Mucosa of gallbladder (tissue), 1 donor: ENCODE measurements at regions not wholly inside any gene's neighbourhood (a gene's known extent, or its start where the extent isn't known, plus 50 kb on each side); places are given as distances from the start of the nearest gene placed in this dataset.

ENCODE experiments used
- DNase-seq: peaks from one replicate; pipeline ENCODE4 v3.0.0-alpha.2; 2020; ENCODE audit warnings: low spot score
- donor health status: DM: no; HTN: no; CAD: no.

DNA sequence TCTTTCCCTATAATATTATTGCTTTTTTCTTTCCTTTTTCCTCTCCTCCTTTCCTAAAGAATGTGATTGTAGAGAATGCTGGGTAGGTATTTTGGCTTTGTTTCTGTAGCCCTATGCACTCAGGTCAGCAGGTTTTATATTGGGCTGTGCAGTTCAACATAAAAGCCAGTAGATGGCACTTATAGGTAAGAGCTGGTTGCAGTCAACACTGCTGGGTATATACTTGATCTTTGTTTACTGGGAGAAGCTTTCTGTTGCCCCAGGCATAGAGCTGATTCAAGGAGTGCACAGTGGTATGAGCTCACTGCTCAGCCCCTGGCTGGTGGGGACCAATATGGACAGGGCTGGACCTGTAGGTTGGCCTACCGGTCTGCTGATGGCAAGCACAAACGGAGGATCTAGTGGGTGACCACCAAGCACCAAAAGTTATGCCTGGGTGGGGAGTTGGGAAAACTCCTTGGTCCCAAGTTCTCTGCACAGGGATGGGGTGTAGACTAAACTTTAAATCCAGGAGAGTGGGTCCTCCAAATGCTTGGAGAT, 378.9 kb downstream of the PMP22 start:
- DNase-seq = no peak

DNA sequence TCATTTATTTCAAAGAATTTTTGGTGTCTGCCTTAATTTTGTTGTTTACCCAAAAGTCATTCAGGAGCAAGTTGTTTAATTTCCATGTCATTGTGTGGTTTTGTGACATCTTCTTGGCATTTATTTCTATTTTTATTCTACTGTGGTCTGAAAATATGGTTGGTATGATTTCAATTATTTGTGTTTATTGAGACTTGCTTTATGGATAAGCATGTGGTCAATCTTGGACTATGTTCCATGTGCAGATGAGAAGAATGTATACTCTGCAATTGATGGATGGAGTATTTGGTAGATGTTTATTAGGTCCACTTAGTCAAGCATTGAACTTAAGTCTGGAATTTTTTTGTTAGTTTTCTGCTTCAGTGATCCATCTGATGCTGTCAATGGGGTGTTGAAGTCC, 383.0 kb downstream of the PMP22 start:
- no peak for DNase-seq

DNA sequence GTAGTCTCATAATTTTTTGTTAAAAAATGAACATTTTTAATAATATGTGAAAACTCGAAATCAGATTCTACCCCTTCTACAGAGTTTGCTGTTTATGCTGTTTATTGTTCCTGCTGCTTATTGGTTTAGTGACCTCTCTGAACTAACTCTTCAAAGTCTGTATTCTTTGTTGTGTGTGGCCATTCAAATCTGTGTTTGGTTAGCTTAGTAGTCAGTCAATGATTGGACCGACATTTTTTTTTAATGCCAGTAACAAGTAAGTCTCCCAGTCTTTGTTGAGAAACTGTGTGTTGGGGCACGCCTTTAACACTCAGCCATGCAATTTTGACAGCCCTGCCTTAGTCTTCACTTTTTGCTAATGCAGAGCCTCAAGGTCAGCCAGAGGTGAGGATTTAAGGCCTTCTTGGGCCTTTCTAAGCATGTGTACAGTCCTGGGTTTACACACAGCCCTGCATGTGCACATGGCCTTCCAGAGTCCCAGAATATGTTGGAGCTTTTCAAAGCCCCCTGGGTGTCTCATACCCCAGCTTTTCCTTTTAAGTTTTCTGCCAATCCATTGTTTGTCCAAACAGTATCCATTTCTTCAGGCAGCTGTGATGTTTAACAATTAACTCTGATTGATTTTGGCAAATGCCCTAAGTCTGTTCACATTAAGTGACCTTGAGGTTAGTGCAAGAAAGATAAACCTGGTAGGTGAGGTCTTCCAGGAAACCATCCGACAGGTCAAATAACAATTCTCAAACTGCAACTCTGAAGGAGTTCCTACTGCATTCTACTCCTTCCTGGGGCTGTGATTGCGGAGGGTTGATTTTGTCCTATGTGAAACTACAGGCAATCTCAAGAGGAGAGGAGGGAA, 389.3 kb downstream of the PMP22 start:
- DNase-seq = peak; percentile 52

DNA sequence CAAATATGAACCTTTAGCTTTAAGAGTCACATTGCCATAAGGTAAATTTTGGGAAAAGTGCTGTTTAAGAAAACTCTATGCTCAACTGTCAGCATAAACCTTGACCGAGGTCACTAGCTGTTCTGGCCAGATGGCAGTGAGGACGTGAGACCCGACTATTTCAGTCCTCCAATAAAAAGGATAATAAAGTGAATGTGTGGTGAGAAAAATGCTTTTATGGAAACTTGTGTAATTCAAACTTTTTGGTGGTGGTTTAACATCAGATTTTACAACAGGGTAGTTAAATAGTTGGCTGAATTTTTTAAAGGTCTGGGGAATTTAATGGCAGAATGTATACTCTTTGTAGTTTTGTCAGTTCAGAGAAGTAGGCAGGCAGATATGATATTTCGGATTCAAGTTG, 391.1 kb downstream of the PMP22 start:
- no peak for DNase-seq

DNA sequence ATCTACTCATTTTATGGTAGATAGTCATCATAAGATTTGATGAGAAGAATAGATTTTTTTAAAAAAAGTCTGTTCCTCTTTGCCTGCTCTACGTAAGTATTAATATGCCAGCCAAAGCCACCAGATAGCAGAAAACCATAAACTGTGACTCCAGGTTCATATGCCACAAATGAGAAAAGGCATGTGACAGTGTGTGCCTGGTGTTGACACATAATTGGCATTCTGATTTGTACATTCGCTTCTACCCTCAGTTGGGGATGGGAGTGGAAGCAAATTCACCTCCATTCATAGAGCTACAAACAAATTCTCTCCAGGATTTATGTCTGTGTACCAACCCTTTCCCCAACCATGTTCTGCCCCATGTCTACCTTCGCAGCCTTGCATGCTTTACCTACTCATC, 391.6 kb downstream of the PMP22 start:
- no peak for DNase-seq

DNA sequence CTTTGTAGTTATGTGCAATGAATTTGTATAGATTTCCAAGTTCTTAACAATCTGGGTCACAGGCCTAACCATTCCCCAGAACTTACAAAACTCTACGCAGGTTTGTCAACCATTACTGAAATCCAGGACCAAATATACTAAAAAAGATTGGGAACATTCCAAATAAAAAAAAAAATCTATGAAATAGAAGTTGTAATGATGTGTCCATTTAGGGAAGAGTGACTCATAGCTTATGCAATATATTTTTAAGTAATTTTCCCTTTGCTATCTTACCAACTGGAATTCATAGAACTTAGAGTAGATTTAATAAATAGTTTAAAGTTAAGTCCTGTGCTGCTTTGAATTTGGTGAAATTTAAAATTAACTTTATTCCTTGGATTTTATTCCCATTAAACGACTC, 393.2 kb downstream of the PMP22 start:
- no peak for DNase-seq

DNA sequence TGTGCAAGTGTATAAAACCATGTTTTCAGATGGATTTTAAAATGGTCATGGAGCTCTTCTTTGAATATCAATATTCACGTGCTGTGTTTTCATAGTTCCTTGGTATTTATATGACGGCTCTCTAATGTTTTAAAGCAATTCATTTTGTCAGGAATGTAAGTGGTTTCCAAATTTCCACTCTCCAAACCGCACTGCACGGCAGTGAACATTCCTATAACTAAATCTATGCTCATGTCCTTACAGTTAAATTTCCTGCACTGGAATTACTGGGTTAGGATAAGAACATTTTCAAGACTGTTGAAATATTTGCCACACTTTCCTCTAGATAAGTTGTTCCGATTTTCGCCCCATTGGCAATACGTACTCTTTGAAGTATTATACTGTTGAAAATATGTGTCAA, 398.9 kb downstream of the PMP22 start:
- no peak for DNase-seq

DNA sequence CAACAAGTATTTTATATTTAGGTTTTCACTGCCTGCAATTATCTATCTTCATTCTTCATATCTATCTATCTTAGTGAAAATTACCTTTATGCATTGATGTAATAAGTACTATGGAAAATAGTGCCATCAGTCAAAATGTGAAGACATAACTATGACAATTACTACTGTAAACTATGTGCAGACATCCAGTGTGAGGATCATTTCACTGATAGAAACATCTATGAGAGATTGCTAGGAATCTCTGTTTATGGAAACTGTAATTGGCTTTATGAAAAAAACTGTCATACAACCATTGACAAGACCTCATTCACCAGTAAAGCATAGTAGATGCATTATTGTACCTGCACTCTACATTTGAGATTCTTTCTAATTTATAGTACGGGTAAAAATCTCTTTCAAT, 401.0 kb downstream of the PMP22 start:
- DNase-seq = no peak

DNA sequence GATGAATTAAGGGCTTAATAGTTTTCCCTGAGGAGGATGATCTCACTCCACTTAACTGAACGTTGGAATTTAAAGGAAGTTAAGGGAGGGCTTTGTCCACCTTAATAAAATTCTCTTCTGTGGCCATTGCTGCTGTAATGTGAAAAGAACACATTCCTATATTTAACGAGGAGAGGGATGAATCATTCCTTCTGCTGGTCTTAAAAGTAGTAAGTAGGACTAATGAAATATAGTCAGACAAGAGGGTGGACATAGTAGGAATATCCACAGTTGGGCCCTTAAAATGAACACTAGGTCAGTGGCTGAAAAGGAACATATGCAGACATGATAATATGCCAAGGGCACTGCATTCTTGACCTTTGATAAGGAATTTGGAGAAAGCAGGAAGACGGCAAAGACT, 405.6 kb downstream of the PMP22 start:
- no peak for DNase-seq

DNA sequence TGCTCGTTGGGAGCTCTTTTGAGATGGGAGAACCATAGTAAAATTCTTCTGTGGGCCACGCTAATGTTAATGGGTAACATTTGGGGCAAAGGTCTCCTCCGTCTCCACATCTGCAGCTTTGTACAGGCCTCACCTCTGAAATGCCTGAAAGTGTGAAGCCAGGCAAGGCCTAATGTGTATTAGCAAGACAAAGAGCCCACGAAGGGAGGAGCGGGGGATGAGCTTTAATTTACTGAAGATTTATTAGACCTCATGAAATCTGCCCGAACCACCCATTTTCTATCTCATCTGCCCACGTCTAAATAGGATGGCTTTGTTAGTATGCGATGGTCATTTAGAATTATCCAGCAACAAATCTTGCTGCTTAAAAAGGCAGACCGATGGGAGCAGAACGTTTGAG, 408.9 kb downstream of the PMP22 start:
- no peak for DNase-seq

DNA sequence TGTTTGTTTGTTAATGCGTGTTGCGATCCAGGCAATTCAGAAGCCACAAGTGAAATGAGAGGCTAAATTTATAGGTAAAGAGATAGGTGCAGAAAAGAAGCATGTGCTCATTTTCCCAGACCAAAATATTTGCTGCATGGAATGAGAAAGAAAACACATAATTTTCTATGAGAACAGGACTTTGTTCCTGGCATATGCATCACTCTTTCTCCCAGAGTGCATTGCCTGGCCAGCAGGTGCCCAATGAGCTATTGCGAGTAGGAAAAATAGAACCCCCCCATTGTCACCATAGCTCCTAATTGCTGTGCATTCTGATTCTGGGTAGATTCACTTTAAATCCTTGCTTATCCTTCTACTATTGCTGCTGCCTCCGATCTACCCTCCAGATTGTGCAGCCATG, 410.4 kb downstream of the PMP22 start:
- DNase-seq = no peak

DNA sequence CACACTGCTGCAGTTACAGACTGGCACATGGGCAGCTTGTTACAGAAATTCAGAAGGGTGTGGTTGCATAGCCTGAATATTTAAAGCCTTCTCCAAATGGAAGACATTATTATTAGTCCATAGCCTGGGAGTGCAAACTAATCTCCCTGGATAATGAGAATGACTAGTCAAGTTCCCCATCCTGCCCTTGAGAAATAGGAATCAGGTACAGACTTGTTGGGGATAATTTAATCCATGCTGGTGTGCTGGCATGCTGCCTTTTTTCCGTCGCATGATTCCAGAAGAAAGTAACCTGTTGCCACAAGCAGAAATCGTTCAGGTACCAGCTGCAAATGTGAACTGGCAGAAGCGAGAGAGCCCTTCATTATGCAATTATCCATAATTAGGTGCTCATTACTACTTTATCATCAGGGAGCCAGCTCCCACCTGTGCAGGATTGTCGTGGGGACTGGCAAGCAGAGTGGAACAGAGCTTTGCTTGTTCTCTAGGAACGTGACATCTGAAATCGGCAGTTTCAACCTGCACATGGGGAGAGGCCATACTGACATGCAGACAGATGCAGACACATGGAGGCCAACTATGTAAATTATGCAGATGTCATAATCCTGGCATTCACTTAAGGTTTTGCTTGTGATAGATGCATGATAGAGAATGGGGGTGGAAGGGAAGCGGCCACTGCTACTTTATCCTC, 419.4 kb downstream of the PMP22 start:
- DNase-seq = no peak

DNA sequence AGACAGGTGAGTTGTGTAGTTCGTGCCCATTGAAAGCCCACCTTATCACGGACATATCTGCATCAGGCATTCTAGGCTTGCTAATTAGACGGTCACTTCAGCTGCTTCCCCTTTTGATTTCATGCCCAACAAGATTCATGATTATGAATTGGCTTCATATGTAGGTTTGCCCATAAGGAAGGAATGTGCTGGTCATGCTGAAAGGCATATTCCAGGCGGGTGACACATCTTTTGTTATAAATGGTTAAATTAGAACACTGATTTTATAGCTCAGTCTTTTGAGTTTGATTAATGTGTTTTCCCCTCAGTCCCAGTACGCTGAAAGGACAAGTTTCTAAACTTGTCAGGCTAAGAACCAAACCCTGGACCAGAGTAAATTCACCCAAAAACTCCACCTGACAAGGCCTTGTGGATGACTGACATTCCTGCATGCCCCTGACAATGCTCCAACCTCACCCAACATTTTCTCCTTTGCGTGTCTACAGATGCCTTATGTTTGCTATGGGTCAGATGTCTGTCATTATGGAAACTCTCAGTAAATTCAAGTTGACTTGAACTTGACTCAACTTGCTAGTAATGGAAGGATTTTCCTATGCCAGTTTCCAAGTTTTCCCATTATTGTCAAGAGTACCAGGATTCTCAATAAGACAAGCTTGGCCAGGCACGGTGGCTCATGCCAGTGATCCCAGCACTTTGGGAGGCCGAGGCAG, 421.9 kb downstream of the PMP22 start:
- no peak for DNase-seq

DNA sequence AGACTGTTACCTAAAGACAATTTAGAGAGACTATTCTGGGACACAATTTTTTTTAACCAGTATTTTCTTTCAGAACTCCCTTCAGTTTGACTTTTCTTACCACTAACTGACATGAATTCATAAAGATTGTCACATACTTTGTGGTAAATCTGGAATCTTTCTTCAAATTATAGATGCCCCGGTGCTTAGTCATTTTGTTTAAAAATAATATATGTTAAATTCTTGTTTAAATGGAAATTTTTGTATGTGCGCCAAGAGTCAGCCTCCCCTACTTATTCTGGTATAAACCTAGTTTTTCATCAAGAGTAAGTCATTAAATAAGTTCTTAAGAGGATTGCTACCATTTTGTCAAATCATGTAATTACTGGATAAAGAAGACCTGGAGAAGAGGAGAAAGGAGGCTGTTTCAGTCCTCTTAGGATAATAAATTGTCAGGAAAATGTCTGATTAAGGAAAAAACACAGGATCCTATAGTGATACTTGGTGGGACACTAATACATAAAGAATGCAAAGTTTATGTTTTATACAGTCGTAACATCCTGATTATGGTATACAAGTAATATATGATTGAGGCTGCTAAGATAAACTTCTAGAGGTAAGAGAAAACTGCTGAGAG, 424.4 kb downstream of the PMP22 start:
- no peak for DNase-seq

DNA sequence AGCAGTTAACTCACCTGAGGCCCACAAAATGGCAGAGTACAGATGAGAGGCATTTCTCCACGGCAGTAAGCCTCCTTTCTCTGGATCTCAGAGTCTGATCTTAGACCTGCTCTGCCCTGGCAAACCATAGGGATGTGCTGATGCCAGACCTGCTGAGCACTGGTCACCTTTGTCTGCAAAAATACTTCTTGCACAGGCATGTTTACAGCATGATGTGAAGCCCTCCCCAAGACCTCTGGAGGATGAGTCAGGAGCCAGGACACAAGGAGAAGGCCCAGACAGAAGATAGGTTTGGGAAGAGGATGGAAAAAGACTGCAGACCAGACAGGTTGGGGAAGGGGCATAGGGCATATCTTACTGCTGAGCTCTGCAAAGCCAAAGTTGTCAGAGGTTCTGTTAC, 426.6 kb downstream of the PMP22 start:
- no peak for DNase-seq

DNA sequence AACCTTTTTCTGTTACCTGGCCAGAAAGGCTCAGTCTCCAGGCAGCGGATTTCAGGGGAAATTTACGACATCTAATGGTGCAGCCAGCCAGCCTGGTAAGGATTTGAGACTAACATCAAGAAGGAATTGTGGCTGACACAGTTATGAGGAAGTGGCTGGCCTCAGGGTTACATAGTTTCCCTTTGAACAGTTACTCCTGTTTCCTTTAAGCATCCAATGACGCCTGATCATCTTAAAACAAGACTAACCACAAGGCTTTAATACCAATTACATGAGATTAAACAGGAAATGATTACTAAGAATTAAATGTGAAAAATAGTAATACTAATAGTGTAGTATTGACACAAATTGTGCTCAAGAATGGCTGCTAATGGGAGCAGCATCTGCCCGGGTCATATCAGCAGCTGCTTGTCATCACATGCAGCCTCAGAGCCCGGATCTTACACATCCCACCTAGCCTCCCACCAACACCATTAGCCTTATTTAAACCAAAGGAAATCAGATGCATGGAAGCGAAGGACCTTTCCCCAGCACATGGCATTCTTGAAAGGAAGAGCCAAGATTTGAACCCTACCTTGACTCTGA, 431.8 kb downstream of the PMP22 start:
- DNase-seq = no peak

DNA sequence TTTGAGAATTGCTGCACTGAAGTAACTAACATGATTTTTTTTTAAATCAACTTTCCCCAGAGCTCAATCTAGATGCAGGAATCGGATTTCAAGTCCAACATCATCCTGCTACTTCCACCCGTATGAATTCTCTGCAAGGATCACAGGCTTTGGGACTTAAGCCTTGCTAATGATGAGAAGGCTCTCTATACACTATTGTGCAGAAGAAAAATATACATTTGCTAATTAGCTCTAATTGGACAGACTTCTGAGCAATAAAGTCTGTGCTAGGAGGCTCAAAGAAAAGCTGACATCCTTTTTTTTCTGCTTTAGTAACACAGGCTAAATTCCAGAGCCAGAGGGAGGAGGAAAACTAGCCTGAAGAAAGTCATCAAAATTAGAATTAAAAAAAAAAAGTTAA, 433.6 kb downstream of the PMP22 start:
- no peak for DNase-seq

DNA sequence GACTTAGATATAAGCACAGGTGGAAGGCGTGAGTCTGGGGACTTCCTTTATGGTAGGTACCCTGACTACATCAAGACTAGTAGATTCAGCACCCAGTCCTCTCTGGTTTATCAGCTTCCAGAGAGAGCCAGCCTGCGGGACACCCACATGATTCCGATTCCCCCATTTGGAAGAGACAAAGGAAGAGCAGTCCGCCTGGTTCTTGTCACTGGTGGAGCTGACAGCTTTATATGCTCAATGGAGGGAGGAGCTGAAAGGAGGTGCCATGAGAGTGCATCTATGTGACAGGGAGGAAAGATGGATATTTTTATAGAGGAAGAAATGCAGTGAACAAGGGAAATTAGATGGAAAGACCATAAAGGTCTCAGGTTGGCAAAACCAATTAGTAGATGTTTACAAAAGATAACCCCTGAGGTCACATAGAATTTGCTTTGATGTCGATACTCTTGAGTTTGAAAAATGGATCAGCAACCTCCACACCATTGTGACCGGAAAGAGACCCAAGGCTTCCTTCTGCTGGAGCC, 437.7 kb downstream of the PMP22 start:
- no peak for DNase-seq

DNA sequence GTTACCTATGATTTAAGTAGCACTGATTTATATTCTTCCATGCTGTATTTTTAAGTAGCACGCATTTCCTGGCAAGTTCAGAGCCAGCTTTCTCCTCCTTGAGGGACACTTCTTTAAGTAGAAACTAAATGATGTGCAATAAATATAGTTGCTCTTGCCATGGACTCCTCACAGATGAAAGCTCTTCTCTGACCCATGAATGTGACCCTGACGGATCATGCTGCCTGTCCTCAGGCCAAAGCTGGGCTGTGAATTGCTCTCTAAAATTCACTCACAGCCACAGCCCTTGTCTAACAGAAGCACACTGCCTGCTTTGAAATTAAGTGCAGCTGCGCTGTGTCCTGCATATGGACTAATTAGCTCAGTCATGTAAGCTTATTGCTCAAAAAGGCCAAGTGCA, 438.8 kb downstream of the PMP22 start:
- no peak for DNase-seq

DNA sequence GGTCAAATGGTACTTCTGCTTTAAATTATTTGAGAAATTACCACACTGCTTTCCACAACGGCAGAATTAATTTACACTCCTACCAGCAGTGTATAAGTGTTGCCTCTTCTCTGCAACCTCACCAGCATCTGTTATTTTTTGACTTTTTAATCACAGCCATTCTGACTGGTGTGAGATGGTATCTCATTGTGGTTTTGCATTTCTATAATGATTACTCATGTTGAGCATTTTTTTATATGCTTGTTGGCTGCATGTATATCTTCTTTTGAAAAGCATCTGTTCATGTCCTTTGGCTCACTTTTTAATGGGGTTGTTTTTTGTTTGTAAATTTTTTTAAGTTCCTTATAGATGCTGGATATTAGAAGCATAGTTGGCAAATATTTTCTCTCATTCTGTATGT, 446.7 kb downstream of the PMP22 start:
- DNase-seq = no peak

DNA sequence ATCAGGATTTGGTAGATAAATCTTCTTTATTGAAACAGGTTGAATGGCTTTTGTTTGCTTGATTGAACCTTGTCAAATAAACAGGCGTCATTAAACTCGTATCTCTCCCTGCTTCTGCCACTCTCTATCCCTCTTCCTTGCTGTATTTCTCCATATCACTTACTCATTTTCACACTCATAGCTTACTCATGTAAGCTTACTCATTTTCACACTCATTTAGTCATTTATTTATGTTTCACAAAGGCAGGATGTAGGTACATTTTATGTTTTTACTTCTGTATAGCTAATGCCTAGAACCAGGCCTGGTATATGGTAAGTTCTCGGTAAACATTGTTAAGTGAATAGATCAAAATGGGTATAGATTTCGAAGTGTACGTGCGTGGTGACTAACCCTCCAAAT, 450.0 kb downstream of the PMP22 start:
- DNase-seq = no peak
